GM12873 (cell line): ENCODE measurements at regions not wholly inside any gene's neighbourhood (a gene's known extent, or its start where the extent isn't known, plus 50 kb on each side); places are given as distances from the start of the nearest gene placed in this dataset.

ENCODE experiments used
- TF ChIP-seq, protein P1 (sequence below): IDR thresholded peaks from 2 replicates; pipeline ENCODE4 v1.5.1; 2012; ENCODE audit warnings: low read depth, mild to moderate bottlenecking, moderate library complexity, low read length, control low read depth; ENCODE audit not compliant: insufficient read depth; ENCODE audit errors: missing control alignments

DNA sequence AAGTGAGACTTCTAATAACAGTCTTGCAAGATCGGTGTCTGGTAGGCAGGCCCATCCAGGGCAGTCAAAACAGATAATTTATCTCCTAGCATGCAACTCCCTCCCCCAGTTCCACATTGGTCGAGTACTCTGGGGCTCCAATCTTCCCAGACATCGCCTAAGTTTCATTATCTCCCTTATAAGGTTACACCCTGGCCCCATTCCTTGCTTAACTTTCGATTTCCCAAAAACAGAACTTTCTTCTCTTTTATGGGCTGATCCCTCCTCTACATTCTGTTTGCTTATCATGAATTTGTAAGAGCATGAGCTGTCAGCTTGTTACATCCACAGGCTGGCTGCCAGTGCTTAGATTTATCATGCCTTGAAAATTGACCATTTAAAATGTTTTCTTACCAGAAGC is 471.3 kb downstream of the TECRL start:
- TF ChIP-seq, protein P1, sequence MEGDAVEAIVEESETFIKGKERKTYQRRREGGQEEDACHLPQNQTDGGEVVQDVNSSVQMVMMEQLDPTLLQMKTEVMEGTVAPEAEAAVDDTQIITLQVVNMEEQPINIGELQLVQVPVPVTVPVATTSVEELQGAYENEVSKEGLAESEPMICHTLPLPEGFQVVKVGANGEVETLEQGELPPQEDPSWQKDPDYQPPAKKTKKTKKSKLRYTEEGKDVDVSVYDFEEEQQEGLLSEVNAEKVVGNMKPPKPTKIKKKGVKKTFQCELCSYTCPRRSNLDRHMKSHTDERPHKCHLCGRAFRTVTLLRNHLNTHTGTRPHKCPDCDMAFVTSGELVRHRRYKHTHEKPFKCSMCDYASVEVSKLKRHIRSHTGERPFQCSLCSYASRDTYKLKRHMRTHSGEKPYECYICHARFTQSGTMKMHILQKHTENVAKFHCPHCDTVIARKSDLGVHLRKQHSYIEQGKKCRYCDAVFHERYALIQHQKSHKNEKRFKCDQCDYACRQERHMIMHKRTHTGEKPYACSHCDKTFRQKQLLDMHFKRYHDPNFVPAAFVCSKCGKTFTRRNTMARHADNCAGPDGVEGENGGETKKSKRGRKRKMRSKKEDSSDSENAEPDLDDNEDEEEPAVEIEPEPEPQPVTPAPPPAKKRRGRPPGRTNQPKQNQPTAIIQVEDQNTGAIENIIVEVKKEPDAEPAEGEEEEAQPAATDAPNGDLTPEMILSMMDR, result no peak

DNA sequence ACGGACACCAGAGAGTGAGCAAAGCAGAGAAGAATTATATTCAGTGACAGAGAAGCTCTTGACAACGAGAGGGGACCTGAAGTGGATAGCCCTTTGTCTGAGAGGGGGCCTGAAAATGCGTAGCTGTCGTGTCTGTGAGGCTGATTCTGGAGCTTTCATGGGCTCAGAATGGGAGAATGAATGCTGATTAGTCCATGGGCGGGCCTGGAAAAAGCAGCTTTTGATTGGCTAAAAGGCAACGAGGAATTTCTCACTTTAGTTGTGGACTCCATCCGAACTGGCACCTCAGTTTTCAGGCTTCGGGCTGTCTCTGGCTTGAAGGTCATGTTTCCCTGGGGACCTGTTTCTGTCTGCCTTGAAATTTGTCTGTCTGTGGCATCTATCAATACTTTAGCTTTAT is 487.1 kb downstream of the TECRL start:
- TF ChIP-seq, protein P1, result no peak

DNA sequence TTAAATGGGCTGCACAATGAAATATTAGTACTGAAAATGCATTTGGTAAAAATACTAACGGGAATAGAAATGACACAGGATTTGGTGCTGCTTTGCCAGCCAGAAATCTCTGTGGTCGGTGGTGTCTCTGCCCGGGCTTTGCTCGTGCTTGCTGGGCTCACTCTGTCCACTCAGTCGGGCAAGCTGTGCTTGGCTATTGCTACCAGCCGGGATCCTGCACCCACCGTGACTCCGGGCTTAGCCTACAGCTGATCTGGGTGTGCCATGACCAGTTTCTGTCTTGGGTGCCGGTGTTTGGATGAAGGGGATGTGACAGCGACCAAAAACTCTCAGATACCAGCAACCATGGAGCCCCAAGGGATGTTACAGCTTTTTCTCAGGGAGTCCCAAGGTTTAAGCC is 487.7 kb downstream of the TECRL start:
- TF ChIP-seq, protein P1, result no peak

DNA sequence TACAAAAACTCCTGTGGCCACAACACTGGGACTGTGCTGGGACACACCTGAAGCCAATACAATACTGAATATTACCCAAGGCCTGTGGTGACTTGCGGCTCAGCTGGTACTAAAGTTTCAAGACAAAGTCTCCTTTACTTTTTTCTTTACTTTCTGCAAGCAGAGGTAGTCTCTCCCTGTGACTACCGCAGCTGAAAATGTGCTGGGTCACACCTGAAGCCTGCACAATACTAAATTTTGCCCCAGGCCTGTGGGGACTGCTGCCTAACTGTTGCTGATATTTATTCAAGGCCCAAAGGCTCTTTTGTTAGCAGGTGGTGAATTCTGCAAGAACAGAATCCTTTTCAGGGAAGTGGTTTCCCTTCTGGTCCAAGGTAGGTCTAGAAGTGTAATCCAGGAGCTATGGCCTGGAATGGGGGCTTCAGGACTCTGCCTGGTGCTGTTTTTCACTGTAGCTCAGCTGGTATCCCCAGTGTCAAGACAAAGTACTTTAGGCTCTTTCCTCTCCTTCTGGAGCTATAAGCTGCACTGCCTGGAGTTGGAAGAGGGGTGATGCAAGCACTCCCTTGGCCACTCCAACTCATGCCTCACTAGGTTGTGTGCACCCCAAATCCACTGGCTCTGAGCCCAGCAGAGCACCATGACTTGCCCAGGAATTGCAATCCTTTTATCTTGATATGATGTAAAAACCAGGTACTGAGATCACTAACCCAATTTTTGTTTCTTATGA is 489.4 kb downstream of the TECRL start:
- TF ChIP-seq, protein P1, result no peak

DNA sequence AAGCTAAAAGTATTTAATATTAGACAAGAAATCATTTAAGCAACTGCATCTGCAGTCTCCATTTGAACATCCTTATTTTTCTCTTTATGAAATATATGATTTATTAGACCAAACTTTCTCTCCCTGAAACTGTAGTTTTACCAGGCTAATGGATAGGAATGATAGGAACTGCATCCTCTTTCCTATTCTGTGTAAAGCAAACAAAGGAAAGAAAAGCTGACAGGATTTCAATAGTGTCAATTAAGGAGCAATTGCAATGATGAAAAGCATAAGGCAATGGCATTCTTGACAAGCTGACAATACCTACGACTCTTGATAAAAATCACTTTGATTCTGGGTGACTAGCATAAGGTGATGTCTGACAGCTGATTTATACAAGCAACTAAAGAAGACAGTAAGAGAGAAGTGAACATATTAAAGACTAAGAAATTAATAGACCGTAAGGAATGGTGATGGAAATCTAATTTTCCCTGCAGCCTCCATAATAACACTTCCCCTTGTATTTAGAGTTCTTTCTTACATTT is 502.5 kb downstream of the TECRL start:
- TF ChIP-seq, protein P1, result no peak

DNA sequence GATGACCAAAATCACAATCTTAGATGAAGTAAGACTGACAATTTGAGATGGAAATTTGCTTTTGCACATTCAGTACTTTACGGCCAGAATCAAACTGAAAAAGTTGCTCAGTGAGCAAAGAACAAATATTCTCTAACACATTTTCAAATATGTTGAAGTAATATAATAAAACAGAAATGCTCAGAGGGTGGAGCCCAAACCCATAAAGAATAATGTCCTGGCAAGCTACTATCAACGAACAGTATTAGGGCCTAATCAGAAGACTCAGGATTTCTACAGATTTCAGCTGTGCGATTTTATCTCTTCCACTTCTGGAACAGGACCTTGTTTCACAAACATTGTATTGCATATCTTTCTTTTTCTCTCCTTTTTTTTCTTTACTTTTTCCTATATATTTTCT is 505.0 kb downstream of the TECRL start:
- TF ChIP-seq, protein P1, result no peak

DNA sequence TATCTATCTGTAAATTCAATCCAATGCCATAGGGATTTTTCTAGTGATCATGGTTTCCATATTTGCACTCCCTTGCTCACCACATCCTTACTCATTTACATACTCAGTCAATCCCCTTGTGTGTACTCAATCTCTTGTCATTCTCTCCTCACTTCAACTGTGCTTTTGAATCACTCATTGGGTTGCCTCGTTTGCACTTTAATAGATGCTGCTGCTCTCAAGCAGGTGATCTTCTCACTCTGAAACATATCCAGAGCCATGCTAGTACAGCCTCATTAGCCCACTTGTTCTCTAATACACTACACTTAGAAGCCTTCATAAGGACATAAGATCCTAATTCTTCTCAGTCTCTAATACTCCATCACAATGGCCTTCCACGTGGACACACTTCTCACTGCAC is 507.9 kb downstream of the TECRL start:
- TF ChIP-seq, protein P1, result no peak
